ENCODE measurements at regions not wholly inside any gene's neighbourhood (a gene's known extent, or its start where the extent isn't known, plus 50 kb on each side); places are given as distances from the start of the nearest gene placed in this dataset.
"Not testable (repeated sequence)": the region's sequence is repeated elsewhere in the genome, so short reads cannot be mapped to it uniquely, and the experiment has no call there.

DNA sequence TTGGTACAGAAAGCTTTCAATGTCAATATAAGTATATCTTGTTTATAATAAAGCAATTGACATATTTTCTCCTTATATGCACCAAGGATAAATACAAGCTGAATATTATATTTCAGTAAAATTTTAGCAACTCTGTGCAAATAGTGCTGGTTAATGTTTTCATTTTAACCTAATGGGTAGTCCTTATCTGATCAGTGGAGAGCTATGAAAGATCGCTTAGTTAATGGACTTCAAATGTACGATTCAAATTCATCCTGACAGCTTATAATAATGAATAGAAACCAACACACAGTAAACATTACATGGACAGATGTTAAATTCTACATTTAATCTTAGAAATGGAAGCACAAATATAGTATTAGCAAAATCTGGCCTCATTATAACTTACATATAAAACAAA is 1495.2 kb upstream of the C9orf72 start:
- TF ChIP-seq, protein P1, sequence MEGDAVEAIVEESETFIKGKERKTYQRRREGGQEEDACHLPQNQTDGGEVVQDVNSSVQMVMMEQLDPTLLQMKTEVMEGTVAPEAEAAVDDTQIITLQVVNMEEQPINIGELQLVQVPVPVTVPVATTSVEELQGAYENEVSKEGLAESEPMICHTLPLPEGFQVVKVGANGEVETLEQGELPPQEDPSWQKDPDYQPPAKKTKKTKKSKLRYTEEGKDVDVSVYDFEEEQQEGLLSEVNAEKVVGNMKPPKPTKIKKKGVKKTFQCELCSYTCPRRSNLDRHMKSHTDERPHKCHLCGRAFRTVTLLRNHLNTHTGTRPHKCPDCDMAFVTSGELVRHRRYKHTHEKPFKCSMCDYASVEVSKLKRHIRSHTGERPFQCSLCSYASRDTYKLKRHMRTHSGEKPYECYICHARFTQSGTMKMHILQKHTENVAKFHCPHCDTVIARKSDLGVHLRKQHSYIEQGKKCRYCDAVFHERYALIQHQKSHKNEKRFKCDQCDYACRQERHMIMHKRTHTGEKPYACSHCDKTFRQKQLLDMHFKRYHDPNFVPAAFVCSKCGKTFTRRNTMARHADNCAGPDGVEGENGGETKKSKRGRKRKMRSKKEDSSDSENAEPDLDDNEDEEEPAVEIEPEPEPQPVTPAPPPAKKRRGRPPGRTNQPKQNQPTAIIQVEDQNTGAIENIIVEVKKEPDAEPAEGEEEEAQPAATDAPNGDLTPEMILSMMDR (conservative IDR thresholded peaks at IDR 0.05; ENCODE audit: low read length): no peak

GRCh38 chr9:29069376-29069775 is 1496.1 kb upstream of the C9orf72 start:
- DNase-seq (ENCODE audit: low read depth): no peak
- H3K4me3 ChIP-seq (ENCODE audit: low read length): no peak overlapping the region
- TF ChIP-seq, protein P1 (conservative IDR thresholded peaks at IDR 0.05; ENCODE audit: low read length): no peak

More for the DNA sequence above, 1495.2 kb upstream of the C9orf72 start:
- no peak overlapping the region for H3K4me3 ChIP-seq (ENCODE audit: low read length)
- no peak for DNase-seq (ENCODE audit: low read depth)

DNA sequence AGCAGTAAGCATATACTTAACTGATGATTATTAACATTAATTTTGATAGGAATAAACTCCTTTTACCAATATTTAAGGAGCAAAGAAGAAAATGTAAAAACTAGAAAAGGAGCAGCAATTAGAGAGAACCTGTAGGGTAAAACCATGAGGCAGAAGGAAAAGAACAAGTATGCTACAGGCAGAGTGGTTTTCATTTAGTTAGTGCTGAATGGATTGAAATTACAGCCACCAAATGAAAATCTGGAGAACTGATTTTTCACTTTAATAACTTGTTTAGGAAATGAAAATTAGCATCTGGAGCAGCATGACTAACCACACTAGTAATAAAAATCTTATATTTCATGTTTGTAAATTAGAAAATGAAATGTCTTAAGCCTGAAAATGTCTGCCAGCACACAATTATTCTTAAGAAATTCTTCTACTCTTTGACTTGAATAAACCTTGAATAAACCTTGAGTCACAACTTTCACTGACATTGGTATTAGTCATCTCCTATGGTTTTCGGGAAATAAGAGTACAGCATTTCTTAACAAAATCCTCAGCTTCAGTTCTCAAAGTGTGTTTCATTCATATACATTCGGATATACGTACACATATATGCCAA is 1504.9 kb upstream of the C9orf72 start:
- DNase-seq (ENCODE audit: low read depth): no peak
- TF ChIP-seq, protein P1 (conservative IDR thresholded peaks at IDR 0.05; ENCODE audit: low read length): no peak
- no peak overlapping the region for H3K4me3 ChIP-seq (ENCODE audit: low read length)

DNA sequence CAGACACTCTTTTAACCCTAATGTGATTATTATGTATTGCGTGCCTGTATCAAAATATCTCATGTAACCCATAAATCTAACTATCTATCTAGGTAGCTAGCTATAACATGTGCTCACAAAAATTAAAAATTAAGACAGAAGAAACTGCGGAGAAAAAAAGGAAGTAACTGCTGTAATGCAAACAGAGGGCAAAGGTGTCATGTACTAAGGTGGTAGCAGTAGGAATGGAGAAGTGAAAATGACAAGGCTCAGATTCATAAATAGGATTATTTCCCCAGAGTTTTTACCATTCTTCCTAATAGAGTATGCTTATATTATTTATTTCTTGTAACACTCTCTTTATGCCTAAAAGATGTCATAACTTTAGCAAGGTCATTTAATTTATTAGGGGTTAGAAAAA is 1527.5 kb upstream of the C9orf72 start:
- DNase-seq (ENCODE audit: low read depth): no peak
- TF ChIP-seq, protein P1 (conservative IDR thresholded peaks at IDR 0.05; ENCODE audit: low read length): no peak
- H3K4me3 ChIP-seq (ENCODE audit: low read length): no peak overlapping the region

GRCh38 chr9:29104166-29104565 is 1530.9 kb upstream of the C9orf72 start:
- not testable (repeated sequence) for H3K4me3 ChIP-seq (ENCODE audit: low read length); DNase-seq (ENCODE audit: low read depth)

- DNase-seq (ENCODE audit: low read depth): no peak
- TF ChIP-seq, protein P1 (conservative IDR thresholded peaks at IDR 0.05; ENCODE audit: low read length): no peak
- H3K4me3 ChIP-seq (ENCODE audit: low read length): no peak overlapping the region
Observed at GRCh38 chr9:29118555-29118954, 1545.3 kb upstream of the C9orf72 start.

GRCh38 chr9:29126783-29127182 is 1553.5 kb upstream of the C9orf72 start:
- DNase-seq (ENCODE audit: low read depth): no peak
- no peak overlapping the region for H3K4me3 ChIP-seq (ENCODE audit: low read length)
- TF ChIP-seq, protein P1 (conservative IDR thresholded peaks at IDR 0.05; ENCODE audit: low read length): no peak

GRCh38 chr9:29129763-29130162 is 1556.5 kb upstream of the C9orf72 start:
- TF ChIP-seq, protein P1 (conservative IDR thresholded peaks at IDR 0.05; ENCODE audit: low read length): no peak
- DNase-seq (ENCODE audit: low read depth): no peak
- H3K4me3 ChIP-seq (ENCODE audit: low read length): no peak overlapping the region

Data from AG10803 (cell line).